GM19238 (cell line): ENCODE measurements at regions not wholly inside any gene's neighbourhood (a gene's known extent, or its start where the extent isn't known, plus 50 kb on each side); places are given as distances from the start of the nearest gene placed in this dataset.
"Not testable (repeated sequence)": the region's sequence is repeated elsewhere in the genome, so short reads cannot be mapped to it uniquely, and the experiment has no call there.

Experiments used
- DNase-seq: peaks from one replicate; pipeline ENCODE4 v3.0.0; 2011; ENCODE audit warnings: low spot score; ENCODE audit not compliant: insufficient read length

DNA sequence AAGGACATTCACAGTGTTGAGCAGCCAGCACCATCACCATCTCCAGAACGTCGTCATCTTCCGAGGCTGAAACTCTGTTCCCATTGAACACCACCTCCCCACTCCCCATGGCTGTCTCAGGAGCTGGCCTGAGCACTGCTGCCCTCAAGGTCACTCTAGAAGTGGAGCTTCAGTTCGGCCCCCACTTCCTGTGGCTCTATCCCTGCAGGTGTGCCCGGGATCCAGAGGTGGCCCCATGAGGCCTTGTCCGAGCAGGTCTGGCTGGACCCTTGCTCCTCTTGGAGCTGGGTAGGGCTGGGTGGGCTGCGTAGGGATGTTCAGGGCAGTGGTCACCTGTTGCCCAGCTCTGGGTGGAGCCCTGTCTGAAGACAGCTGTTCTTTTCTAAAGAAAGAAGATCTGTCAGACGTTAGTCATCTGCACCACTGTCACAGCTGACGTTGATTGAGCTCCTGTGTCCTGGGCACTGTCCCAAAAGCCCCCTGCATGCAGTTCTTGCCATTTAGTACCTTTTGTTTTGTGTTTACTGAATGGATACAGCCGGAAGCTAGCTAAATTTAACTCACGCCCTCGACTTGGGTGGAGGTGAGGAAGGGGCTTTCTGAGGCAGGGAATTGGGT, 75.5 kb upstream of the CLDN5 start:
- DNase-seq, result no peak

DNA sequence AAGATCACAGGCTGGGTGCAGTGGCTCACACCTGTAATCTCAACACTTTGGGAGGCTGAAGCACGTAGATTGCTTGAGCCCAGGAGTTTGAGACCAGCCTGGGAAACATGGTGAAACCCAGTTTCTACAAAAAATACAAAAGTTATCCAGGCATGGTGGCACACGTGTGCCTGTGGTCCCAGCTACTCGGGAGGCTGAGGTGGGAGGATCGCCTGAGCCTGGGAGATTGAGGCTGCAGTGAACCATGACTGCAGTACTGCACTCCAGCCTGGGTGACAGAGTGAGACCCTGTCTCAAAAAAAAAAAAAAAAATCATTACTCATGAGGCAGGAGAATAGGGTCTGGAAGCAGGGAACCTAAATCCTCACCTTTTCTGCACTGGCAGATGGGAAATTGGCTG, 79.1 kb upstream of the CLDN5 start:
- not testable (repeated sequence) for DNase-seq

DNA sequence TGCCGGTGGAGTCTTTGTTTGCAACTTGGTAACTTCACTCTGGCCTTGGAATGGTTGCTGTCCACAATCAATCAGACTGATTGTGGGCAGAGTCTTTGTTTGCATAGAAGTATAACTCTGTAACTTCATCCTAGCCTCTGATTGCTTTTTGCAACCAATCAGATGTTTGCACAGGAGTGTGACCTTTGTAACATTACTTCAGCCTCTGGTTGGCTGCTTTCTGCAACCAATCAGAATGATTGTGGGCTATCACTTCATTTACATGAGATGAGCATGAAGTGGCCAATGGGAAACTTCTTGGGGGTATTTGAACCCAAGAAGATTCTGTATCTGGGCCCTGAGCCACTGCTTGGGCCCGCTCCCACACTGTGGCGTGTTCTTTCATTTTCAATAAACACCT, 79.6 kb upstream of the CLDN5 start:
- DNase-seq, result no peak

DNA sequence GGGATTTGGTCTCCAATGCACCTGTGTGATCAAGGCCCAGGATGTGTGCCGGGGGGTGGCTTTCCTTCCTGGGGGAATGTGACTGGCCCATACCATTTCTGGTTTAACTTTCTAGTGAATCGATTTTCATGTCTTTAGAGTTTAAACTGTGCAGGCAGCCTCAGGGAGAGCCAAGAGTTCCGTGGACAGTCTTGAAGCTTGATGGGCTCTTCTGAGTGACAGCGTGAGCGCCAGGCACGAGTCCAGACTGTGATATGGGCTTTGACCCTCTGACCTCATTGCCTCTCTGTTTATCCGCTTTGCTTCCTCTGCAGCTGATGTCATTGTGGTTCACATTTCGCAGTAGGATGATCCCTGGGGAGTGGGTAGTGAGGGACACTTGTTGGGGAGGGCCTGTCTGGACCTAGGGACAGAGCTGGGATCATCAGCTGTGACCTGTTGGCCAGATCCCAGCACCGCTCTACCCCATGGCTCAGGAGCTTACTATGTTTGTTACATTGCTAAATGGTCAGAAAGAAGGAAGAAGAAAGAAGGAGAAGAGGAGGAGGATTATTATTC, 80.6 kb upstream of the CLDN5 start:
- no peak for DNase-seq

DNA sequence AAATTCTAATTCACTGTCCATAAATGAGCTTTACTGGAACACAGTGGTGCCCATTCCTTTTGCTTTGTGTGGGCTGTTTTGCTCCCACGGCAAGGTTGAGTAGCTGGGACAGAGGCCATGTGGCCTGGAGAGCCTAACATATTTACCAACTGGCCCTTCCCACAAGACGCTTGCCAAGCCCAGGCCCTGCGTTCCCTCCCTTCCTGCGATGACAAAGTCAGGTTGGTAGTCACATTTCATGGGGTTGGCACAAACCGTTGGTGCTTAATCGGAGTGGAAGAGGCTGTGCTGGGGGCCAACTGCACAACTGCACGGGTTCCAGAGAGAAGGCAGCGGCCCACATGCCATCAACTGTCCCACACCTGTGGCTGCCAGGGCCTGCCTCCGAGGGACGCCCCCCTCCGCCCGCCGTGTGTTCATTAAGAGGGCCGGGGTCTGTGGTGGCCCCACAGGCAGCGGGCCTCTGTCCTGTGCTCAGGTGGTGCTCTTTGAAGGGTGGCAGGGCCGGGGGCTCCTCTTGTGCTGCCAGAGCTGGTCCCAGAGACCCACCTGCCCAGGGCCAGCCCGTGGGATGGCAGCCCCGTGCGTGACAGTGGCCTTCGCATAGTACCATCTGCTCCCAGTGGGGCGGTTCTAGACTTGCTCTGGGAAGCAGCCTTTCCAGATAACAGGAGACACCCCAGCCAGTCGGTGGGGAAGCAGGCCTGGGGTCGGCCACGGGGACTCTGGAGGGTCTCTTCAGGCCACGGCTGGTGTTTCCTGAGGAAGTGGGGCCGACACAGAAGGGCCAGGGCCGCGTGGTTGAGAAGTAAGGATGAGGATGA, 81.5 kb upstream of the CLDN5 start:
- no peak for DNase-seq

DNA sequence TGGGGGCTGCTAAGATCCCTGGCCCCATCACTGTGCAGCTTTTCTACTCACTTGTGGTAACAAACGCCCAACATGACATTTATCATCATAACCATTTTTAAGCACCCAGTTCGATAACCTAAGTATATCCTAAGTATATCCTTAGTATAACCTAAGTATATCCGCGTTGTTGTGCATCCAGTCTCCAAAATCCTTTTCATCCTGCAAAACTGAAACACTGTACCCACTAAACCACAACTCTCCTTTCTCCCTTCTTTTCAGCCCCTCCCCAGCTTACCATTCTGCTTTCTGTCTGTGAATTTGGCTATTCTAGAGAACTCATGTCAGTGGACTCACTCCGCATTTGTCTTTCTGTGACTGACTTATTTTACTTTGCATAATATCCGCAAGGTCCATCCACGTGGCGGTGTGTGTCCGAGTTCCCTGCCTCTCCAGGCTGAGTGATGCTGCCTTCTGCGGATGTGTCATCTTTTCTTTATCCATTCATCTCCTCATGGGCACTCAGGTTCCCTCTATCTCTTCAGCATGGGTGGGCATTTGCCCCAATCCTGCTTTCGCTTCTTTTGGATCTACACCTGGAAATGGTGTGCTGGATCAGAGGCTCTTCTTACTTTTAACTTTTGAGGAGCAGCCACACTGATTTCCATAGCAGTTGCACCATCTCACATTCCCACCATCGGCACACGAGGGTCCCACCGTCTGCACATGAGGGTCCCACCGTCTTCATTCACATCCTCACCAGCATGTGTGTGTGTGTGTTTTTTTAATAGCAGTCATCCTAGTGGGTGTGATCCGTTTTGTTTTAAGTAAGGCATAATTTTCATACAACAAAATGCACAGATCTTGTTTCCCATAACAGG, 82.4 kb upstream of the CLDN5 start:
- DNase-seq, result no peak

DNA sequence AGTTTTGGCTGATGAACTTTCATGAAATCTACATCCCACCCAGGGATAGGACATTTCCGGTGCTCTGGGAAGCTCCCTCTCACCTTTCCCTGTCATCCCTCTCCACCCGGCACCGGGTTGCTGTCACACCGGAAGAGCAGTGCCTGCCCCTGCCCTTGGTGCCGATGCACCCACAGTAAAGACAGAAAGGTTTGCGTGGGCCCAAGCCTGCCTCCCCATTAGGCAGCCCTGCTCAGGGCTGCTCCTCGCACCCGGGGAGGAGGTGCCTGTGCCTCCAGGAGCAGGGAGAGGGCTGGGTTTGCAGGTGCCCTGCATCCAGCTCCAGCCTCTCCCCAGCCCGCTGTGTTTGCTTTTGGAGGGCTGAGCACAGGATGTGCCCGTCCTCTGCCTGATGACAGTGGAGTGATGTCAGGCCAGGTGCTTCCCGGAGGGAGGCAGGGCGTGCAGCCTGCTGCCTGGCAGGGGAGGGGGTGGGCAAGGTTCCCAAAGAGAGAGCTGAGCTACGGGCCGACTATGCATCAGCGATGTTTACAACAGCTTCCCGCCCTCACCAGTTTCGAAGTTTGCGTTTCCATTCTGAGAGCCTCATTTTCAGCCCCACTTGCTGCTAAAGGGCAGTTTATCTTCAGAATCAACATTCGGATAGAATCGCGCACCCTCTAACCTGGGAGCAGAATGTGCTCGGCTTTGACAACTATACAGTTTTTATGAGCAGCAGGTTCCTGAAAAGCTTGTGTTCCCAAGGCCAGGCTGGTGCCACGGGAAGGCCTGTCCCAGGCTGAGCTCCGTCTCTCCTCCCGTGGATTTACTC, 83.2 kb upstream of the CLDN5 start:
- DNase-seq, result no peak

DNA sequence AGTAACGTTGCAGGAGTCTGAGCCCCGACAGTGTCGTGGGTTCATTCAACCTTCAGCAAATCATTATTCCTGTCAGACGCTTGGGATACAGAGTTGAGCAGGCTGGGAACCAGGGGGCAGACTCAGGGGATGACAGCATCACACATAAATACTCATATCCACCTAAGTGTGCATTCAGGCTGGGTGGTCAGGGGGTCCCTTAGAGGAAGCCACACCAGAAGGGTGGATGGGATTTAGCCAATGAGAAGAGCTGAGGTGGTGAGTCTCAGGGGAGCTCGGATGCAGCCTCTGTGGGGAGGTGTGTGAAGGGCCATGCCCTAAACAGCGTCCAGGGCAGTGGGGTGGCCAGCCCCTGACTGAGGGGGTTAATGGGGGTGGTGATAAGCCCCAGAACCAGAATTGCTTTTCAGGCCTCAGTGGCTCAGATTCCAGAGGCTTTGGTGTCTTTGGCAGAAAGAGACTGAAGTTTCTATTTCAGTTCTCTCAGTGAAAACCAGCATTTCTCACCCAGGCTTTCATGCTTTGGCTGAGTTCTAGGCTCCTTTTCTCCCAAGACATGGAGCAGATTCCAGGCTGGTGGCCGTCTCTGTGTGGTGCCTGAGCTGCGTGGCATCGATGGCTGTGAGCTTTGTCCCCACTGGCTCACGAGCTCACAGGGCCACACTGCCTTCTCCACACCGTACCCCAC, 83.9 kb upstream of the CLDN5 start:
- no peak for DNase-seq

DNA sequence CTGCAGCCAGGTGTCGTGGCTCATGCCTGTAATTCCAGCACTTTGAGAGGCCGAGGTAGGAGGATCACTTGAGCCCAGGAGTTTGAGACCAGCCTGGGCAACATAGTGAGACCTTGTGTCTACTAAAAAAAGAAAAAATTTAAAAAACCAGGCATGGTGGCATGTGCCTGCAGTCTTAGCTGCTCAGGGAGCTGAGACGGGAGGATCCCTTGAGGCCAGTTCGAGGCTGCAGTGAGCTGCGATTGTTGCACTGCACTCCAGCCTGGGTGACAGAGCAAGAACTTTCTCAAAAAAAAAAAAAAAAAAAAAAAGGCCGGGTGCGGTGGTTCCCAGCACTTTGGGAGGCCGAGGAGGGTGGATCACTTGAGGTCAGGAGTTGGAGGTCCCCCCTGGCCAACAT, 85.5 kb upstream of the CLDN5 start:
- not testable (repeated sequence) for DNase-seq

DNA sequence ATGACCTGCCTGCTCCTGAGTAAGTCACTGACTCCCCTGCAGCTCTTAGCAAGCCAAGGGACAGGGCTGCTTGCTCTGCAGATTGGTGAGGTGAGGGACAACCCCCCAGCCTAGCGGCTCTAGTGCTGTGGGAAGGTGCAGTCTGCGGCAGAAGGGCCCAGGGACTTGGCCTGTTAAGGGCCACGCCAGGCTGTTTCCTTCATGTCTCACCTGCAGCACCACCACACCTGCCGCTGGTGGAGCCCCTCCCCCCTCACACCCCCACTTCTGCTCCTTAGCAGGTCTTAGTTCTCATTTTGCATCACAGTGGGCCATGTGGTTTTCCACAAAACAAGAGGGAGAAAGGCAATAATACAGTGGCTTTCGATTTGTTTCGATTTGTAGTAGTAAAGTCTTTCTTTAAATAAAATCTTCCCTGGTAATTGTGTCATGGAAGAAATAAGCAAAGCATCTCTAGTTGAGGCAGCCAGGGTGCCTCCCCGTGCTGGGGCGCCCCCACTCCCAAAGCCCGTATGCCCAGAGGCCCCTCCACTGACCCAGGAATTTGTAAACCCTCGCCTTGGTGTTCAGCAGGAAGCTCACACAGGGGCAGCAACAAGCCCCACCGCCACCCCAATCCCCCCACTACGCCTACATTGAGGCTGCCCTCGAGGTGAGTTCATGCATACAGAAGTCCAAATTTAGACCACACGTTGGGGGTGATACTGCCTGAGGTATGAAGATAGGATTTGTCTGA, 86.5 kb upstream of the CLDN5 start:
- DNase-seq, result no peak

DNA sequence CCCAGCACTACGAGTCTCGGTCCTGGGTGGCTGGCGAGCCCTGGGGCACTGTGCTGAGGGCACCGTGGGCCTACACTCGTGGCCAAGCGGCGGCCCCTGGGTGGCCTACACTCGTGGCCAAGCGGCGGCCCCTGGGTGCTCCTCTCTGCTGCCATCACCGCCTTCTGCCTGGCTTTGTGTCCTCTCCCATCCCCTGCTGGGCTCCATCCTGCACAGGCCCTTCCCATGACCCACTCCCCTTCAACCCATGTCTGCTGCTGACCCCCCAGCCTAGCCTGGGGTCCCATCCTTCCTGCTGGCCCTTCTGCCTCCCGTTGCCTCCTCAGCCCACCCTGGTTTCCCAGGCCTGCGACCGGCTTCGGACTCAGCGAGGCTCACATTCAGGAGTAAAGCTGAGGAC, 87.4 kb upstream of the CLDN5 start:
- DNase-seq, result no peak

DNA sequence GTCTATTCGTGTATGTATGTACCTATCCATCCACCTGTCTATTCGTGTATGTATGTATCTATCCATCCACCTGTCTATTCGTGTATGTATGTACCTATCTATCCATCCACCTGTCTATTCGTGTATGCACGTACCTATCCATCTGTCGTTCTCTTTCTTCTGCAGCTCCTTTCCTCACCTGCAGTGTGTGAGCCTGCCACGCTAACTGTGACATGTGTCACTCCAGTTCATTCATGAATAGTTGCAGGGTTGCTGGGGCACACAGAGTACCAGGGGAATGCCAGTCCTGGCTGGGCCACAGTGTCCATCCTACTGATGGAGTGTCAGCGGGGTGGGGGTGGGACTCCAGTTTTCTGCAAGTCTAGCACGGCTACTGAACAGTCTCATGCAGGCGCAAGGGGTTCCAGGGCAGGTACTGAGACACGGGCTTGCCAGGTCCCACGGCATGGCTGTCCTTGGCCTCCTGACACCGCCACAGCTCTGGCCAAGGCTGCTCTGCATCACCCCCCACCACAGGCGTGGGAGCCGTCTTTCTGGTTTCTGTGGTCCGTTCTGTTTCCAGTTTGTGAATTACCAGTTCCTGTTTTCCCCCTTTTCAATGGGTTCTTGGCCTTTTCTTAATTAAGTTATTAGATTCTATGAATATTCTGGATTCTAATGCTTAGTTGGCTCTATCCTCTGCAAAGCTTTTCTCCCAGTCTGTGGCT, 88.8 kb upstream of the CLDN5 start:
- DNase-seq, result no peak

DNA sequence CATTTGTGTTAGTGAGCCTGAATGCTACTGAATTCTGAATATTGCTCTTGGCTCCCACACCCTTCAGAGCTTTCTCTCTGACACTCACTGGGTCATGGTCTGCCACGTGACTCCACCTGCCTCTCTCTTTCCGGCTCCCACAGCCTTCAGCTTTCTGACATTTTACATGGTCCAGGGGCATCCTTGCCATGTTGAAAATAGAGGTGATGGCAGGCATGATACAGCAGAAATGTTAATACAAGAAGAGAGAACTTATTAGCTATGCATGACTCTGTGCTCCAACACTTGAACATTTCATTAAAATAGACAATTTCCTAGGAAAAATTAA, 90.3 kb upstream of the CLDN5 start:
- no peak for DNase-seq

DNA sequence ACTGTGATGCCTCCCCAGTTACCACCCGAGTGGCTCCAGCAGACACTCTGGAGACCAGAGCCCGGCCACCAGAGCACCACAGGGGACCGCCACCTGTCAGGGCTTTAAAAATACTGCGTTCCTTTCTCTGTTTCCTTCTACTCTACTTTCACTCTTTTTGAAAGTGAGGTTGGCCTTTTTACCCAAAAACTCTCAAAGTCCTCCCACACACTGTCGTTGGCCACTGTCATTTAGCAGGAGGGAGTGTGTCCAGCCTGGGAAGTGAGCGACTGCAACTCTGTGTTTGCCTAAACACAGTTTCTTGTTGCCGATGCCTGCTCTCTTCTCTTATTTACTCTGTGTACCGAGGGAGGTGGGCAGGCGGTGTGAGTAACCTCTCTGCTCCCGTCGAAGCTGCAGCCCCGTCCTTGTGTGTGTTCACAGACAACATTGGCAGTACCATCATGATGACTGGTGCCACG, 90.8 kb upstream of the CLDN5 start:
- no peak for DNase-seq

DNA sequence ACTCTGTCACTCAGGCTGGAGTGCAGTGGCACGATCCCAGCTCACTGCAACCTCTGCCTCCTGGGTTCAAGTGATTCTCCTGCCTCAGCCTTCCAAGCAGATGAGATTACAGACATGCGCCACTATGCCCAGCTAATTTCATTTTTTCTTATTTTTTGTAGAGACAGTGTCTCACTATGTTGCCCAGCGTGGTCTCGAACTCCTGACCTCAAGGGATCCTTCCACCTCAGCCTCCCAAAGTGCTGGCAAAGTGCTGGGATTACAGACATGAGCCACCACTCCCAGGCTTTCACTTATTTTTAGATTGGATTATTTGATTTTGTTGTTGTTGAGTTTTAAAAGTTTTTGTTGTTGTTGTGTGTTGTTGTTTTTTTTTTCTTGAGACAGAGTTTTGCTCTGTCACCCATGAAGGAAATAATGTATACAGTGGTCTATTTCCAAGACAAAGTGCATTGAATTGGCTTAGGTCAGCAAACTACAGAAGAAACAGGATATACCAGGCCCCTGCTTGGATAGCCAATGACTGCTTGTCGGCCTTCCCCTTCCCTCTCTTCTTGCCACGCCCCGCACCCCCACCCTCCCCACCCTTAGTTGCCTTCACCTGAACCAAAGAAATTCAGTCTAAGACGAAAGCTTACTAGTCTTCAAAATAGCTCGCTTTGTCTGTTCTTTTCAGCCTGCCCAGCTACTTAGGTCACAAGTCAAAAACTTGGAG, 91.8 kb upstream of the CLDN5 start:
- DNase-seq, result no peak

DNA sequence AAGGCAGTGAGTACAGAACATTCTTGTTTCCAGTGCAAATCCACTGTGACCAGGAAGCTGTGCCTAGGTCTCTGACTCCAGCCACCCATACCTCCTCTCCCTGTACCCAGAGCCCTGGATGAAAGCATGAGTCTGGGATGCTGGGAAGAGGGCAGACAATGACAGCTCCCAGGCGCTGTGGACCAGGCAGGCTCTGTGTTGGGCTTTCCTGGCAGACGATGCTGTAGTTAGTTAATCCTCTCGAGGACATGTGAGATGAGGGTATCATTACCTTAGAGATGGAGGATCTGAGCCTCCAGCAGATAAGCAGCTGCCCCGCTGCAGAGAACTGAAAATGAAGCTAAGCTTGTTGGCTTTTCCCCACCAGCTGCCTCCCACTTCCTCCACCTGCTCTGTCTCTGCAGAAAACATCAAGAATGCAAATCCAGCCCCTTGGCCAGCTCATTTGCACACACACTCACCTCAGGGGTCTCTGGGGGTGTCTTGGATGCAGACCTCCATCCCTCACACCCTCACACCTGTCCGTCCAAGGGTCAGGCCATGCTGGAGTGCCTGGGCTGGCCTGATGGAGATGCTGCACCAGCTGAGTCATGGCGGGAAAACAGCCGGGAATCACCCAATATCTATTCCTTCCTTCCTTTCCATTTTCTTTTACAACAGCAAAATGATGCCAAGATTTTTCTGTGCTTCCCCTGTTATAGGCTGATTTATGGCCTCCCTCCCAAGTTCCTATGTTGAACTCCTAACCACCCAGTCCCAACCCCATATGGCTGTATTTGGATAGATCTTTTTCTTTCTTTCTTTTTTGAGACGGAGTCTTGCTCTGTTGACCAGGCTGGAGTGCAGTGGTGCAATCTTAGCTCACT, 94.9 kb upstream of the SEPTIN5 start:
- peak; percentile 59 for DNase-seq

DNA sequence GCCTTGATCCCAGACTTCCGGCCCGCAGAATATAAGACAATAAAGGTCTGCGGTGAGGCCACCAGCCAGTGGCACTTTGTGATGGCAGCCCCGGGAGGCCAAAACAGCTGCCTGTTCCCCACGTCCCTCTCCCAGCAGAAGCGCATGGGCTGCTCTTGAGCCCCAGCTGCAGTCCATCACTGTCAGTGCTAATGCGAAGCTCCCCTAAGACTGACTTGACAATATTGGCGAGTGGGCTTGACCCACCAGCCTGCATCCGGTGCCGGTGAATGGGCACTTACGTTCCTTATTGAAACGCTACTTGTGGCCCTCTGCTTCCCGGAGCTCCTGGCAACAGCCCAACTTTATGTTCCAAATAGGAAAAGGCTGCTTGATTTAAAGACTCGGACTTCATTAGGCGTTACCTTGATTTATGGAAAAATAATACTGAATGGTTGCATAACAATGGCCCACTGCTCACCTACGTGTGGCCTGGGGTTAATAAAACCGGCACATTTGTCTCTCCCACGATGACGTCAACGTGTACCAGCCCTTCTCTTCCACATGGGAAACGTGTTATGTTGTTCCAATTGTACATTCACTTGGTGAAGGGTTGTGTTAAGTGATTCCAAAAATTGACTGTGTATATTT, 93.4 kb upstream of the SEPTIN5 start:
- no peak for DNase-seq
